DND-41 (cell line): ENCODE measurements at regions not wholly inside any gene's neighbourhood (a gene's known extent, or its start where the extent isn't known, plus 50 kb on each side); places are given as distances from the start of the nearest gene placed in this dataset.

Experiments
- ATAC-seq: fragments of 200-7000 bp; cut with Tn5 transposase; 3 replicates; pipeline ENCODE4 v1.9.1; 2021; ENCODE audit warnings: low read depth; ENCODE audit not compliant: insufficient read depth
- DNase-seq: peaks from one replicate; pipeline ENCODE4 v3.0.0-alpha.2; 2020
- H2AFZ ChIP-seq: 2 replicates; pipeline ENCODE4 v1.6.0; 2012; ENCODE audit warnings: low read depth, low read length
- H3K27ac ChIP-seq: 2 replicates; pipeline ENCODE4 v1.5.1; 2012; ENCODE audit warnings: low read length, inconsistent platforms
- H3K27me3 ChIP-seq: fragments of 200-600 bp; sonication (generic); 2 replicates; pipeline ENCODE4 v1.6.0; 2012; ENCODE audit warnings: low read length, mild to moderate bottlenecking, inconsistent platforms; ENCODE audit not compliant: insufficient read depth, poor library complexity
- H3K36me3 ChIP-seq: 2 replicates; pipeline ENCODE4 v1.5.1; 2012; ENCODE audit warnings: low read length, inconsistent platforms; ENCODE audit not compliant: insufficient read depth
- H3K4me1 ChIP-seq: 2 replicates; pipeline ENCODE4 v1.5.1; 2012; ENCODE audit warnings: mild to moderate bottlenecking, low read length; ENCODE audit not compliant: insufficient read depth
- H3K4me2 ChIP-seq: 2 replicates; pipeline ENCODE4 v1.6.0; 2012; ENCODE audit warnings: mild to moderate bottlenecking, moderate library complexity, low read length, inconsistent platforms; ENCODE audit not compliant: insufficient read depth
- H3K4me3 ChIP-seq, 2 experiments: fragments of 200-600 bp in 1 of 2; shearing (Covaris generic) in 1 of 2; 2 replicates each; pipeline ENCODE4 v1.5.1; 2012 to 2016; ENCODE audit warnings: inconsistent platforms in 2 of 2, low read length in 2 of 2, mild to moderate bottlenecking in 2 of 2, low read depth in 1 of 2, moderate library complexity in 1 of 2
- H3K79me2 ChIP-seq: 2 replicates; pipeline ENCODE4 v1.6.0; 2012; ENCODE audit warnings: low read length, inconsistent platforms; ENCODE audit not compliant: insufficient read depth
- H3K9ac ChIP-seq: 2 replicates; pipeline ENCODE4 v1.6.0; 2012; ENCODE audit warnings: low read depth, mild to moderate bottlenecking, inconsistent platforms, low read length, moderate library complexity
- H3K9me3 ChIP-seq: 2 replicates; pipeline ENCODE4 v1.5.1; 2012; ENCODE audit warnings: low read length, moderate library complexity, mild to moderate bottlenecking, inconsistent platforms; ENCODE audit not compliant: insufficient read depth, severe bottlenecking
- H4K20me1 ChIP-seq: 2 replicates; pipeline ENCODE4 v1.6.0; 2012; ENCODE audit warnings: low read length; ENCODE audit not compliant: insufficient read depth
- CTCF ChIP-seq: IDR thresholded peaks from 2 replicates; pipeline ENCODE4 v1.5.1; 2012; ENCODE audit warnings: borderline replicate concordance, low read length, moderate library complexity, mild to moderate bottlenecking; ENCODE audit not compliant: poor library complexity, severe bottlenecking; ENCODE audit errors: extremely low read depth
- EZH2 ChIP-seq: IDR thresholded peaks from 3 replicates; pipeline ENCODE4 v1.6.1; 2012; ENCODE audit warnings: borderline replicate concordance, low read depth, mild to moderate bottlenecking, moderate library complexity, low read length, inconsistent platforms; ENCODE audit not compliant: severe bottlenecking

GRCh38 chr1:38670544-38671122 is 188.9 kb downstream of the RRAGC start:
- no peaks in the 10 kb centered on the region for H3K9me3 ChIP-seq
- H3K4me3 ChIP-seq: no peak overlapping the region
- H4K20me1 ChIP-seq: no peaks in the 10 kb centered on the region
- no peaks in the 10 kb centered on the region for H3K79me2 ChIP-seq
- no peak overlapping the region for H2AFZ ChIP-seq
- H3K9ac ChIP-seq: no peak overlapping the region
- H3K27ac ChIP-seq: no peak overlapping the region
- no peaks in the 10 kb centered on the region for H3K36me3 ChIP-seq
- H3K4me2 ChIP-seq: no peak overlapping the region
- H3K27me3 ChIP-seq: peaks cover 10% of the 10 kb centered on the region
- H3K4me1 ChIP-seq: no peaks in the 10 kb centered on the region
- ATAC-seq (no peak), DNase-seq (no peak)
- TF ChIP-seq CTCF (no peak), EZH2 (no peak)

GRCh38 chr1:38667626-38668025 is 191.9 kb downstream of the RRAGC start:
- Histone ChIP-seq H3K27ac (no peak overlapping the region), H3K9ac (no peak overlapping the region), H3K4me1 (no peaks in the 10 kb centered on the region), H3K79me2 (no peaks in the 10 kb centered on the region), H2AFZ (no peak overlapping the region), H4K20me1 (no peaks in the 10 kb centered on the region), H3K4me3 (no peak overlapping the region), H3K4me2 (no peak overlapping the region), H3K9me3 (no peaks in the 10 kb centered on the region), H3K27me3 (peaks cover 10% of the 10 kb centered on the region), H3K36me3 (no peaks in the 10 kb centered on the region)
- ATAC-seq (no peak), DNase-seq (no peak)
- TF ChIP-seq EZH2 (no peak), CTCF (no peak)

- H3K4me1 ChIP-seq: no peaks in the 10 kb centered on the region
- no peak for DNase-seq
- no peak for ATAC-seq
- no peak overlapping the region for H3K4me3 ChIP-seq
- H3K36me3 ChIP-seq: no peaks in the 10 kb centered on the region
- no peak overlapping the region for H3K9ac ChIP-seq
- H2AFZ ChIP-seq: no peak overlapping the region
- H3K4me2 ChIP-seq: no peak overlapping the region
- H3K79me2 ChIP-seq: no peaks in the 10 kb centered on the region
- H3K9me3 ChIP-seq: no peaks in the 10 kb centered on the region
- peaks cover 3% of the 10 kb centered on the region for H3K27me3 ChIP-seq
- no peak overlapping the region for H3K27ac ChIP-seq
- TF ChIP-seq CTCF (no peak), EZH2 (no peak)
- no peaks in the 10 kb centered on the region for H4K20me1 ChIP-seq
Observed at GRCh38 chr1:38662126-38662525, 197.4 kb downstream of the RRAGC start.

- TF ChIP-seq EZH2: no peak
- H3K79me2 ChIP-seq: no peaks in the 10 kb centered on the region
- H3K36me3 ChIP-seq: no peaks in the 10 kb centered on the region
- no peaks in the 10 kb centered on the region for H3K9me3 ChIP-seq
- no peak overlapping the region for H3K4me2 ChIP-seq
- ATAC-seq: no peak
- DNase-seq: no peak
- no peak overlapping the region for H3K27ac ChIP-seq
- H3K27me3 ChIP-seq: peaks cover 17% of the 10 kb centered on the region
- no peak overlapping the region for H3K4me3 ChIP-seq
- H4K20me1 ChIP-seq: 0 out of 2 replicates have a peak, but pooled peaks cover 4% of the 10 kb centered on the region
- H3K4me1 ChIP-seq: no peaks in the 10 kb centered on the region
- H2AFZ ChIP-seq: no peak overlapping the region
- H3K9ac ChIP-seq: no peak overlapping the region
Observed at GRCh38 chr1:38658883-38659282, 200.7 kb downstream of the RRAGC start.
